Medulla oblongata (tissue), 1 donor: ENCODE measurements at regions not wholly inside any gene's neighbourhood (a gene's known extent, or its start where the extent isn't known, plus 50 kb on each side); places are given as distances from the start of the nearest gene placed in this dataset.
A peak's percentile ranks its signal among the peaks of the same experiment; 100 is the strongest.

Experiments
- DNase-seq: peaks from one replicate; pipeline ENCODE4 v3.0.0-alpha.2; 2015; ENCODE audit errors: extremely low spot score

DNA sequence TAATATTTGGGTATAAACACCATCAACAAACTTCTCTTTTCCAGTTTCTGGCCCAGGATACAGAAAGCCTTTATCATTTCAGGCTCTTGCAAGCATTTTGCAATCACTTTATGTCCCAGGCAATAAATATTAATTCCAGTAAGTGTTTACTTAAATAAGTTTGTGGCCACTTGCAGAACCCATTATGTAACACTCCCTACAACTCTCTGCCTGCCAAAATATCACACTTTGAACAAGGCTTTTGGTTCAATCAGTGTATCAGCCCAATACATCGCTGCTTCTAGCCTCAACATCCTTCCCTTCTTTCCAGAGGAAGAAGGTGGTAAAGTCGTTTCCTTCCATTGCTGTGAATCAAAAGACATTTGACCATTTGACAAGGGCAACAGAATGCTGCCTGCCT lies 203.0 kb upstream of the USP25 start:
- DNase-seq: no peak

DNA sequence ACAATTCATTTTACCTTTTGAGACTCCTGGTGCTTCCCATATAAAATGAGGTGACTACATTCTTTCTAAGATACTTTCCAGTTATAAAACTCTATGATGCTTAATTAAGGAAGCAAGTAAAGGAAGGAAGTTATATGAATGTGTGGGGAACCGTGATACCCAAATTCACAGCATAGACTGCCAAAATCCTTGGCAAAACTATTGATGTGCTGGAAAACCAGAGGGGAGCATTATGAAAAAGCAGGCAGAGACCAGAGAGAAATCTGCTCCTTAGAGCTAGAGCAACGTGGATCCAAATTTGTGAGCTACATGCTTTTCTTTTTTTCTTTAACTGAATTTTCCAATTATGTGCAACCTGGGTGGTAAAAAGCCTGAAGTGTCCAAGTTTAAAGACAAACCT lies 201.4 kb upstream of the USP25 start:
- no peak for DNase-seq

DNA sequence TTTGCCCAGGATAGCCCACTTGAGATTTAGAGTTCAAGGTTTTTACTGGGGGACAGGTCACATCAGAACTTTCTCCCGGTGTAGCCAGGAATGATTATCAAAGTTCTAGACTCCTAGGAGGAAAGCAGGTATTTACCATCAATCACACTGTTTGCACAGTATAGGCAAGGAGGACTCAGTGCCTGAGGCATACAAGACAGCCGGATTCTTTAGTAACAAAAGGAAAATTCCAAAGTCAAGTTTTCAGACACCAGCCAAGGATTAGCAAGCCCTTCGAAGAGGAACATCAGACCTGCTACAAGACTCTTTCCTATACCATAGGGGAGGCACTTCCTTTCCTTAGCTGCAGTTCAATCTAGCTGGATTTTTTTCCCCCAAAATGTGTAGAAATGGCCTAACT lies 197.8 kb upstream of the USP25 start:
- no peak for DNase-seq

DNA sequence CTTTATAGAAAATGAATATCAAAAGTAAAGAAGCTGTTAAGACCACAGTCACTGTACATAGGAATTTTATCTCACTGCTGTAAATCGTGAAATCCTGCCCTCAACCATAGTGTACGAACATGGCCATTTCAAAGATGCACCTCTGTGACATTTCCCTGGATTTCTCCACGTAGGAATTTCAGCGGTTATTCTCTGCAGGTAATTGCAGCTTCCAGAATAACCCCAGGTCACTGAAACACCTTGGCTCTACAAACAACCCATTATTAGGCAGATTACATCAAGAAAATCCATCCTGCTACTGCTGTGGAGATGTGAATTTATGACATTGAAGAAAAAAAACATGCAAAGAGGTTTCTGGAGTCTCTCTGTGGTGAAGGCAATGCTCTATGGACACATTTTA lies 196.2 kb upstream of the USP25 start:
- DNase-seq: no peak

DNA sequence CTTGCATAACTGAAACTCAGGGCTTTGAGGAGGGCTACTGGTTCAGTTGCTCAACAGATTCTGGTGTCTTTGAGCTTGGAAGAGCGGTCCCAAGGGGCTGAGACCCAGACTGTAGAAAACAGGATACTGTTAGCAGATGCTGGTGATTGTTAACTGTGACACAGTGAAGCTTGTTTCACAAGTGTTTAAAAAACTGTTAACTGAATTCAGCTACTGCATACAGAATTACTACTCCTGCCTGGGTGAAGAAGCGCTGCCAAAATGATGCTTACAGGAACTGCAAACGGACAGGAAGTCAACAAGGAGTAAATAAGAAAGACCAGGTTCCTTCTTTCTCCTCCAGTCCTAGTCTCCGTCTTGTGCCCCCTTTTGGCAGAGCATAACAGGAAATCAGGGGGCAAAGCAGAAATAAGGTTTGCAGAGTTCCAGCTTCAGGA lies 195.3 kb upstream of the USP25 start:
- DNase-seq: peak; percentile 24

DNA sequence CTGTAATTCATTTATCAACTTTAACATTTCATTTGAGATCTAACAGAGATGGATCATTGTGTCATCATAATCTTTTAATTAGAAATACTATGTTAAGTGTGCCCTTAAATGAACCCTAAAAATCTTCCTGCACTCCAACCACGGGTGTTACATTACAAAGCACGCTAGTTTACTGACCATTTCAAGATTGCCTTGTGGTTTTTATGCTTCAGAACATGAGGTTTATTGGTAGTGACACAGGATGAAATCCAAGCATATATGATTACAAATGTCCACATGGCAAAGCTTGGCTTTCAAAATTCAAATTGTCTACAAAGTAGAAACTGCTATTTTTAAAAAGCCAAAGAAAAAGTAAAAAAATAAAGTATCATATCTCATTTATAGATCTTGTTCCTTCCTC lies 190.4 kb upstream of the USP25 start:
- no peak for DNase-seq

DNA sequence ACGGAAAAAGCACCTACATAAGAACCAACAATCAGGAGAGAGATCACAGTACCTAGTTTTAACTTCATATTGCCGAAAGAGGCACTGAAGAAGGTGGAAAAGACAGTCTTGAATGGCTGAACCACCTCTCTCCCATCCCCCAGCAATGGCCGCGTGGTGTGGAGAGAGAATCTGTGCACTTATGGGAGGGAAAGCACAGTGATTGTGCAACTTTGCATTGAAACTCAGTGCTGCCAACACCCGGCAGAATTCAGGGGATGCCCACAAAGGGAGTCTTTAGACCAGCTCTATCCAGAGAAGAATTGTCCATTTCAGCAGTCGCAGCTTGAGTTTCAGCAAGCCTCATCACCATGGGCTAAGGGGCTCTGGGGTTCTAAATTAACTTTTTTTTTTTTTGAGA lies 186.3 kb upstream of the USP25 start:
- DNase-seq: no peak

DNA sequence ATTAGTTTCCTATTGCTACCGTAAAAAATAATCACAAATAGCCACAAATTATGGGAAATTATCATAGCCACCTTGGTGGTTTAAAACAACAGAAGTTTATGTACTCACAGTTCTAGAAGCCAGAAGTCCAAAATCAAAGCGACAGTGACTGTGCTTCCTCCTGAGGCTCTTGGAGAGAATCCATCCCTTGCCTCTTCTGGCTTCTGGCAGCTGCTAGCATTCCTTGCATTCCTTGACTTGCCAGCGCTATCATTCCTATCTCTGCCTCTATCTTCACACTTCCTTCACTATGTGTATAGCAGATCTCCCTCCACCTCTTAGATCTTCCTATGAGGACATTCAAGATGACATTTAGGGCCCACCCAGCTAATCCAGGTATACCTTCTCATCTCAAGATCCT lies 180.1 kb upstream of the USP25 start:
- no peak for DNase-seq

DNA sequence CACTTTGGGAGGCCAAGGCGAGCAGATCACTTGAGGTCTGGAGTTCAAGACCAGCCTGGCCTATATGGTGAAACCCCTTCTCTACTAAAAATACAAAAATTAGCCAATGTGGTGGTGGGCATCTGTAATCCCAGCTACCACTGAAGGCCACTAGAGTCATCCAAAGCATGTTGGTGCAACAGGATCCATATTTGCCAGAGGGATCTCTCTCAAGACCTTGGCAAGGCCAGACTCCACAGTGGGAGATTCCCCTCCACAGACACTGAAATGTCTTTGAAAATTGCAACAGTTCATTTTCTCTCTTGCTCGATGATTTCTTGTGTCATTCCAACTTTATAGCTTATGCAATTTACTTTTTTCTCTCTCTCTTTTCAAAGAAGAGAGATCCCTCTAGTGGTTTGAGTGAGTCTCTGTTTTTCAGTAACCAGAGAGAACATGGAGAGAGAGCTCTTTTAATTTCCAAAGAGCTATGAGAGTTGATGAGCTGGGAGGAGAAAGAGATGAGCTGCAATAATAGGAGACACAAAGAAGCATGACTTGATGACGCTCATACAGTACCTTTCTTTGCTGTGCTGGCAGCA lies 176.8 kb upstream of the USP25 start:
- peak; percentile 19 for DNase-seq

DNA sequence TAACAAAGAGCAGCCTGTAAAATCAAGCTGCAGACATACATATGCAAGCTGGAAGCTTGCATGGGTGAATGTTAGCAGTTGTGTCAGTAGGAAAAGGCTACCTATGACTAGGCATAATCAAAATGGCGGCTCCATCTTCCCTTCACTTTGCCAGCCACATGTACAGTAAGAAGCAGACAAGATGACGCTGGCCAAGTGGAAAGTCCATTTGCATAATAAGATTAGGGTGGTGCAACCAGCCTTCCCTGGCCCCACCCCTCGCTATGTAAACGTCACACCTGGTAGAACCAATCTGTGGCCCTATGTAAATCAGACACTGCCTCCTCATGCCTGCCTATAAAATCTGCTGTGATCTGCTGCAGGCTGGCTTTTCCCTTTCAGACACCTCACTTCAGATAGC lies 171.9 kb upstream of the USP25 start:
- DNase-seq: no peak

DNA sequence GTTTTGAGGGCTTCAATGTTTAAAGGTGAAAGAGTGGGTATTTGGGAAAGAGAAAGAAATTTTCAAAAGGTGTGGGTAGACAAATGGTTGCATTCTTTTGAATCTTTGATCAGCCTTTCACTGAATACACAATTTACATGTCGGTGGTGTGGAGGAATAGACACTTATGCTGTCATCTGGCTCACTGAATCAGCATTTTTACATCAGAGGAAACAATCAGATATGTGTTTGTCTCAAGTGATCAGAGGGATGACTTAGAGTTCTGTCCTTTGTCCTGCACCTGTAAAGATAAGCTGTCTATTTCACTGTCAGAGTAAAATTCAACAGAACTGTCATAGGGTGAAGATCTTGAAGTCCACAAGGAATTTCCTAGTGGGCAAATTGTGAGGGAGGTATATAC lies 170.9 kb upstream of the USP25 start:
- DNase-seq: no peak

DNA sequence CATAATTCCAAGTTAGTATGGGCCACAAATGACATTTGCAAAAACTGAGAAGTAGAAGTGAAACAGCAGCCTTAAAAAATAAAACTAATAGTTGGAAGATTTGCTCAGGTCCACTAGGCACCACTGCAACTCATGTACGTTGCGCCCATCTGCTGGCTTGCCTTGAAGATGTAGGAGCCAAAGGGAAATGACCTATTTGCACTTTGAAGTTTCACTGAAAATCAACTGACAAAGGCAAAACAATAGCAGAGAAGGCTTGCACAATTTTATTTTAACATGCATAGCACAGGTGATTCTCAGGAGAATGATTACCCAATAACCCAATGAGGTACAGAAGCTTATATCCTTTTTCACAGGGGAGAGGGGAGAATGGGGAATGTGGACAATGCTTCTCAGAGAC lies 170.1 kb upstream of the USP25 start:
- no peak for DNase-seq

DNA sequence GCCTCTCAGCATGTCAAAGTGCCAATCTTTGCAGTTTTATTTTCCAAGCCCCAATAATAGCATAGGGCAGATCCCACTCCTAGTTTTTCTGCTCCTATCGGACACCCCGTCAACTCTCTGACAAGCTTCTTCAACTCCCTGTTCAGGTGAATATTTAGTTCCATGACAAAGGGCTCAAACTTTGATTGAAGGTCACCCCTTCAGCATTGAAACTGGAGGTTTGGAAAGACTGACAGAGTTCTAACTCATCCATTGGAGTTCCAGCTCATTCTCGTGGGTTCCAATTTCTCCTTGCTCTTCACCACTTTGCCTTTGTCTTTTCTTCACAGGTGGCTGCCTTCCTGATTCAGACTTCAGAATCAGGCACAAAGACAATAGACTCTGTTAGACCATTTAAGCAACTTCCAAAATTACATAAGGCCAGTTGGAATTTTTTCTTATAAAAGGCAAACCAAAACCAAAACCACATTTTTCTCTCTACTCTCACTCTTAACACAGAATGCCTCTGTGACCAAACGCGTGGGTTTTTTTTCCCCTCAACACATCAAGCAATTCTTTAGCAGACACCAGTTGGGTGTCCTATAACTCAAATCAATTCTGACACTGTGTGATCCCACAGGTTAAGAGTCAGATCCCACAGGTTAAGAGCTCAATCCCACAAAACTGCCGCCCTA lies 169.3 kb upstream of the USP25 start:
- DNase-seq: no peak

DNA sequence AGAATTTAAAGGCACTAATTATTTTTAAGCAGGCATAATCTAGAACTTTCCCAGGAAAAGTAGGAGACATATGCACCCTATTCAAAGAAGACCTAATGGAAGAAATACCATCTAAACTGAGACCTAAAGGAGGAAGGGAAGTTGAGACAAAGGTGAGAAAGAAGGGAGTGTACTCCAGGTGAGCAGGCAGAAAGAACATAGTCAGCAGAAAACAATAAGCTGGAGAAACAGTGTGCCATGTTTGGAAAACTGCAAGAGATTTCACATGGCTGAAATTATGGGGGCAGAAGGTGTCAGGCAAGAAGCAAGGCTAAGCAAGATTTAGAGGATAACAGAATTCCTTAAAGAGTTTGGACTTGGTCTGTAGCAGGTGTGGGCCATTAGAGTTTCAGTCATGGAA lies 167.0 kb upstream of the USP25 start:
- no peak for DNase-seq

DNA sequence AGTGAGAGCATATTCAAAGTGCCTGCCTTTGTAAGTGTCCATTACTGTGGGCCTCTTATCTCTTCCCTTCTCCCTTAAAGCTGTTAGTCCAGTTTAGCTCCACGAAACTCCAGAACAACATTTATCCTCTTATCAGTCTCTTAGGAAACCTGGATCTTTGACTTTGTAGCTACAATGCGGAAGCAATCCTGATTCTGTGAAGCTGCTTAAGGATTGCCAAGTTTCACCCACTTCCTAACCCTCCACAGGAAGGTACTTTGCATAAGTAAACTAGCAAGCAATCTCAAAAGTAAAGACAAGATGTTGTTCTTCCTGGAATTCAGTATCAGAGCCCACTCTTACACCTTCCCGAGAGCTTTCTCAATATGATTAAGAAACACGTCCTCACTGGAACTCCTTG lies 164.9 kb upstream of the USP25 start:
- DNase-seq: no peak

DNA sequence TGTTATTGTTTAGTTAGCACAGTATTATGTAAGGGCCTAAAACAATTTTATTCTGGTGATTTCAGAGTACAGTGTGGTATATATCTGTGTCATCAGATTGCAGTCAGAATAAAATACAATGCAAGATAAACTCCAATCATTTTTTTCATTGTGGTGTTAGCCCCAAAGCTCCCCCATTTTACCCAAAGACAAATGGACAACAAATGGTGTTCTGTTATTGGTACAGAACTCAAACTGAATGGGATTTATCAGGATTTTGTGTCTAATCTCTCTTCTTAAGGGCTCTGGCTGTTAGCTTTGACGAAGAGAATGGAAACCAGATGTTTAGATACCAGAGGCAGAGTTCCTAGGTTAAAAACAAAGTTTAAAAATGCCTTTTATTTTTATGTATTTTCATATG lies 163.1 kb upstream of the USP25 start:
- no peak for DNase-seq

DNA sequence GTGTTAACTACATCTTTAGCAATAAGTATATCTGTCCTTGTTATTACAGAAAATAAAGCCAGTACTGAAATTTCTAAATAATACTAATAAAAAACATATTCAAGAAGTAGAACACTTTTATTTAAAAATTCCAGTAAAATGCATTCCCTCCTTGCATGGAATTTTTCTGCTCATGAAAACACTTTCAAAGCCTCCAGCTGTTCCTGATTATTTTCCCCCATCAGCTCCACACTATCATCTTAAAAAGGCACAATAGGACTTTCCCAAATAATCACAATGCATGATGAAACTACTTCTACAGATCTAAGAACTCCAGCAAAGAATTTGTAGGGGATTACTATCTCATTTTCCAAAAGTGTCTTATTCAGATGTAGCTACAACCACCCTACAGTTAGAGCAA lies 162.6 kb upstream of the USP25 start:
- no peak for DNase-seq

DNA sequence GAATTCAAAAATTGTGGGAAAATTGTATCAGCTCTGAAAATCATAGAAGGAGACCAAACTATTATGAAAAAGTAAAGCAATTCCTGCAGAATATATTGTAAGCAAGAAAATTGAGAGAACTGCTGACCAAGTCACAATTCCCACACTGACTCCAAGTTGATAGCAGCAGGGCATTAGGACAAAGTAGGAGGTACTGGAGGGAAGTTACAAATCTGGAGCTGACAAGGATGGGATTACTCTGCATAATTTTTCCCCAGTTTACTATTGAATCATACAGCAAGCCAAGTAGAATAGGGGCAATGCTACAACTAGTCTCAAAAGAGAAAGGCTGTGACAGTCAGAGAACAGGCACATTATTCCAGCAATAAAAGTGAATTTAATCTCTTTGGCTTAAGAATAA lies 161.3 kb upstream of the USP25 start:
- DNase-seq: no peak

DNA sequence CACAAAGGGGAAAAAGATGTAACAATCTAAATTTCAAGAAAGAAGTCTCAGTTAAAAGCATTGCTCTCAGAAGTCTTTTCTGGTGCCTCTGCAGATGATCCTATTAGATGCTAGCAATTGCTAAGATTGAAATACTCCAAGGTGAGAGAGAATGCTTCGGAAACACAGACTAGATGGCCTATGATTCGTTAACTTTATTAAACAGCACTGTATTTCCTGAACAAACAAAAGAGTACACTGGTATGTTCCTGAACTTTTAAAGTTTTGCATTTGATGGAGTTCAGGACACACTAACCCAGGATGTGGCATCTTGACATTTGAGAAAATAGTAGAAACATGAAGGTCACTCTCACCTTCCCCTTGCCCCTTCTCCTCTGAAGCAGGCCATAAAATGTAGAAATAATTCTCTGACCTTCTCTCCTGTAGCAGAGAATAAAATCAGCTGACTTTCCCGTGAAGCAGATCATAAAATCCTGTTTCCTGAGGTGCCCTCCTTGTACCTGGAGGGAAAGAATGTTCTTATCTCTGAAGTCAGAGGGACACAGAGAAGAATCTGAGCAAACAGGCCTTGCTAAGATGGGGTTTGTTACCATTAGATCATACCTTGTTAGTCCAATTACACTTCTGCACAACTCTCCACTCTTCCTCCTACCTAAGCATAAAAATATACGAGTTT lies 142.9 kb upstream of the USP25 start:
- no peak for DNase-seq

DNA sequence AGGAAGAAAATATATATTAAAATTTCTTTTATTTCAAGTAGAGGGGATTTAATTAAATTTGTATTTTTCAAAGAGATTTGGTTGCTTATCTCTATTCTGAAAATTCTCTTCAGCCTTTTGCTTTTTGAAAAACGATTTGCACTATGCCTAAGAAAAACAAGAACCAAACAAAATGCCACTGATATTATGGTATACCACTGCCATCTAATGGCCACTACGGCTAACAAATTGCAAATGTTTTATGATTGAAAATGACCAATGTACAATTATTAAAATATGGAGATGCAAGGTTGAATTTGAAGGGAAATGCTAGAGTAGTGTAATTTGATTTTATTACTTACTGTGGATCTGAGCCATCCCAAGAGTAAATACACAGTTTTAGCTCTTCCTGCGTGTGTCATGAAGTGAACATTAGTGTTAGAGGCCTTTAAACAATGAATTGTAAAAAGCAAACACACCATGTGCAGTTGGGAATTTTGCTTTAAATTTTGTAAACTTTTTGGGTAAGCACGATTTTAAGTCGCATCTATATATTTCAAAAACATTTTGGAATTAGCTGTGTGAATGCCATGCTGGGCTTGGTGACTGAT lies 137.4 kb upstream of the USP25 start:
- peak; percentile 71 for DNase-seq

DNA sequence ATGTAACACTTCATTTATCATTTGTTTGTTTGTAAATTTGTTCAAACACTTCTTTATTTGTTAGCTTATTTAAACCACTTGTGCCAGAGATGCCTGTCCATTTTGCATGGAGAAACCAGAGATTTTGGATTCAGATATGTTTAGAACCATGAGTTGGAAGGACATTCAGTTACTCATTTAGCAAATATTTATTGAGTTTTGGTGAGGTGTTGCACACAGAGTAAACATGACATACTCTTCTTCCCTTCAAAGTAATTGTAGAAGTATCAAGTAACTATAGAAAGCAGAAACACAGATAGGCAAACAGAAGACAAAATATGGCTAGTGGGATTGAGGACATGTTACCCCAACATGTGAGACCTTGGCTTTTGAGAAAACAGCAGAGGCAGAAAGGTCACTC lies 136.8 kb upstream of the USP25 start:
- DNase-seq: no peak

DNA sequence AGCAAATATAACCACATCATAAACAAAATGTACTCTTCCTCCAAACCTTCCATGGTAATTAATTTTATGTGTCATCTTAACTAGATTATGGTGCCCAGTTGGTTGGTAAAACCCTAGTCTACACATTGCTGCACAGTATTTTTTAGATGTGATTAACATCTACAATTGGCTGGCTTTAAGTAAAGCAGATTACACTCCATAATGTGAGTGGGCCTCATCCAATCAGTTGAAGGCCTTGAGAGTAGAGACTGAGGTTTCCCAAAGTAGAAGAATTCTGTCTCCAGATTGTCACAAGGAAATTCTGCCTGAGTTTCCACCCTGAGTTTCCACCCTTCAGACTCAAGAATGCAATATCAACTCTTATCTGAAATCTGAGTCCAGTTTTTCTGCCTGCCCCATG lies 128.4 kb upstream of the USP25 start:
- no peak for DNase-seq

DNA sequence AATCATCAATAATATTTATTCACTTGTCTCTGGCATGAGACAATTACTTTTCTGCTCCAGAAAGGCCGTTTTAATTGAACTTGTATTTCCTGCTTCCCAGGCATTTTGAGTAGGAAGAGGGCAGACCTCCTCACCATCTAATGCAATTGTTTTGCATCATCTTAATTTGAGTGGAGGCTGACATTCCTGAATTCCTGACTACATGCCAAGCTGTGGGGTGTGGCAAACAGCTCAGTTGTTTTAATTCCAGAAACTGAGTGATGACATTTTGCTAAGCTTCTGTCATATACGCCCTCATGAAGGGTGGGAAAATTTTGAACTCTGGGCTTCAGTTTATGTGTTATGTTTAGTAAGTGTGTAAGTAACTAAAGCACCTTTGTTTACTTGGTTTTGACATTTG lies 125.4 kb upstream of the USP25 start:
- no peak for DNase-seq
